Mesendoderm (in vitro differentiated cells): ENCODE measurements at regions not wholly inside any gene's neighbourhood (a gene's known extent, or its start where the extent isn't known, plus 50 kb on each side); places are given as distances from the start of the nearest gene placed in this dataset.

Experiments used
- DNase-seq: peaks from one replicate; pipeline ENCODE4 v3.0.0; 2013
- H2AK5ac ChIP-seq: 2 replicates; pipeline ENCODE4 v1.6.1; 2013; ENCODE audit warnings: low read length, inconsistent platforms
- H2BK120ac ChIP-seq: 2 replicates; pipeline ENCODE4 v1.6.1; 2013; ENCODE audit warnings: low read depth, mild to moderate bottlenecking, low read length, moderate library complexity, mixed read lengths
- H2BK15ac ChIP-seq: replicated peaks from 2 replicates; pipeline ENCODE4 v1.6.1; 2013; ENCODE audit warnings: low read depth, mild to moderate bottlenecking, moderate library complexity
- H2BK5ac ChIP-seq: 2 replicates; pipeline ENCODE4 v1.6.1; 2013; ENCODE audit warnings: low read length, inconsistent platforms
- H3K18ac ChIP-seq: 2 replicates; pipeline ENCODE4 v1.6.1; 2013; ENCODE audit warnings: mild to moderate bottlenecking, low read length, mixed read lengths
- H3K23ac ChIP-seq: one replicate; pipeline ENCODE4 v1.6.1; 2013; ENCODE audit warnings: low read length
- H3K27ac ChIP-seq: 2 replicates; pipeline ENCODE4 v1.5.1; 2013; ENCODE audit warnings: low read depth, mild to moderate bottlenecking, inconsistent platforms, low read length, moderate library complexity
- H3K27me3 ChIP-seq: 2 replicates; pipeline ENCODE4 v1.6.1; 2013; ENCODE audit warnings: low read length, control low read depth, mild to moderate bottlenecking, inconsistent platforms; ENCODE audit not compliant: insufficient read depth, poor library complexity
- H3K36me3 ChIP-seq: 2 replicates; pipeline ENCODE4 v1.6.1; 2013; ENCODE audit warnings: low read length, inconsistent platforms; ENCODE audit not compliant: control insufficient read depth, insufficient read depth
- H3K4ac ChIP-seq: one replicate; pipeline ENCODE4 v1.6.1; 2013; ENCODE audit warnings: low read depth, mild to moderate bottlenecking, low read length, moderate library complexity
- H3K4me1 ChIP-seq: 2 replicates; pipeline ENCODE4 v1.6.1; 2013; ENCODE audit warnings: low read depth, low read length, inconsistent platforms; ENCODE audit not compliant: control insufficient read depth
- H3K4me2 ChIP-seq: 2 replicates; pipeline ENCODE4 v1.6.1; 2013; ENCODE audit warnings: low read length
- H3K4me3 ChIP-seq: 2 replicates; pipeline ENCODE4 v1.5.1; 2013; ENCODE audit warnings: mild to moderate bottlenecking, low read length
- H3K56ac ChIP-seq: one replicate; pipeline ENCODE4 v1.6.1; 2013; ENCODE audit warnings: low read length
- H3K79me1 ChIP-seq: 2 replicates; pipeline ENCODE4 v1.6.1; 2013; ENCODE audit warnings: low read length, inconsistent platforms
- H3K79me2 ChIP-seq: 2 replicates; pipeline ENCODE4 v1.6.1; 2013; ENCODE audit warnings: mild to moderate bottlenecking, low read length; ENCODE audit not compliant: control insufficient read depth, insufficient read depth
- H3K9ac ChIP-seq: 2 replicates; pipeline ENCODE4 v1.6.1; 2013; ENCODE audit warnings: low read length, inconsistent platforms
- H4K5ac ChIP-seq: one replicate; pipeline ENCODE4 v1.6.1; 2013; ENCODE audit warnings: low read length
- H4K8ac ChIP-seq: one replicate; pipeline ENCODE4 v1.6.1; 2013; ENCODE audit warnings: low read depth, mild to moderate bottlenecking, control low read depth, low read length, moderate library complexity
- WGBS: extraction: QIAGEN DNeasy Blood & Tissue Kit; methylation state at CpG from one replicate; pipeline ENCODE4 v1.1.7; 2013; ENCODE audit warnings: low lambda C conversion rate, missing lambda C conversion rate; ENCODE audit not compliant: insufficient coverage; ENCODE audit errors: extremely low coverage; 5-methylcytosine and 5-hydroxymethylcytosine counted together

GRCh38 chr9:129514891-129515290 is 106.0 kb downstream of the C9orf50 start:
- Histone ChIP-seq H2AK5ac (no peak overlapping the region), H3K56ac (no peak overlapping the region), H3K4me2 (no peak overlapping the region), H4K5ac (no peak overlapping the region), H3K4me3 (no peak overlapping the region), H3K27ac (no peak overlapping the region), H3K27me3 (no peaks in the 10 kb centered on the region), H3K79me2 (no peaks in the 10 kb centered on the region), H3K23ac (no peak overlapping the region), H3K79me1 (no peaks in the 10 kb centered on the region), H4K8ac (no peak overlapping the region), H2BK5ac (no peak overlapping the region), H3K4ac (no peak overlapping the region), H3K9ac (no peak overlapping the region), H3K36me3 (no peaks in the 10 kb centered on the region), H3K18ac (no peak overlapping the region), H2BK120ac (no peak overlapping the region), H3K4me1 (no peaks in the 10 kb centered on the region), H2BK15ac (no peak overlapping the region)
- WGBS, result no CpG with 5 or more reads among the region's 2 CpGs
- DNase-seq, result no peak

GRCh38 chr9:129514497-129514867 is 106.4 kb downstream of the C9orf50 start:
- no peak overlapping the region for H2AK5ac ChIP-seq
- H3K4me1 ChIP-seq, result no peaks in the 10 kb centered on the region
- H2BK15ac ChIP-seq, result no peak overlapping the region
- WGBS, result no CpG with 5 or more reads among the region's 3 CpGs
- no peak overlapping the region for H3K18ac ChIP-seq
- DNase-seq, result no peak
- H3K9ac ChIP-seq, result no peak overlapping the region
- no peak overlapping the region for H3K23ac ChIP-seq
- no peak overlapping the region for H4K8ac ChIP-seq
- H4K5ac ChIP-seq, result no peak overlapping the region
- H3K79me2 ChIP-seq, result no peaks in the 10 kb centered on the region
- H2BK120ac ChIP-seq, result no peak overlapping the region
- no peaks in the 10 kb centered on the region for H3K27me3 ChIP-seq
- no peak overlapping the region for H3K27ac ChIP-seq
- no peak overlapping the region for H2BK5ac ChIP-seq
- no peak overlapping the region for H3K56ac ChIP-seq
- H3K79me1 ChIP-seq, result no peaks in the 10 kb centered on the region
- no peak overlapping the region for H3K4me2 ChIP-seq
- no peak overlapping the region for H3K4me3 ChIP-seq
- no peak overlapping the region for H3K4ac ChIP-seq
- H3K36me3 ChIP-seq, result no peaks in the 10 kb centered on the region

GRCh38 chr9:129513856-129514496 is 106.9 kb downstream of the C9orf50 start:
- H3K9ac ChIP-seq, result no peak overlapping the region
- no peak overlapping the region for H3K23ac ChIP-seq
- no peak overlapping the region for H2BK120ac ChIP-seq
- H3K27ac ChIP-seq, result no peak overlapping the region
- no peaks in the 10 kb centered on the region for H3K79me1 ChIP-seq
- no peaks in the 10 kb centered on the region for H3K79me2 ChIP-seq
- H3K18ac ChIP-seq, result no peak overlapping the region
- H3K27me3 ChIP-seq, result no peaks in the 10 kb centered on the region
- no peak overlapping the region for H4K8ac ChIP-seq
- H3K4me2 ChIP-seq, result no peak overlapping the region
- H3K56ac ChIP-seq, result no peak overlapping the region
- H2AK5ac ChIP-seq, result no peak overlapping the region
- no peak overlapping the region for H2BK5ac ChIP-seq
- H3K36me3 ChIP-seq, result no peaks in the 10 kb centered on the region
- no peak overlapping the region for H4K5ac ChIP-seq
- H2BK15ac ChIP-seq, result no peak overlapping the region
- H3K4me1 ChIP-seq, result no peaks in the 10 kb centered on the region
- no peak for DNase-seq
- H3K4me3 ChIP-seq, result no peak overlapping the region
- H3K4ac ChIP-seq, result no peak overlapping the region
- WGBS, result no CpG with 5 or more reads among the region's 7 CpGs

GRCh38 chr9:129513282-129513681 is 107.6 kb downstream of the C9orf50 start:
- no peak overlapping the region for H3K4me2 ChIP-seq
- WGBS, result no CpG with 5 or more reads among the region's 3 CpGs

GRCh38 chr9:129511285-129511900 is 109.5 kb downstream of the C9orf50 start:
- H4K5ac ChIP-seq, result no peak overlapping the region
- no peaks in the 10 kb centered on the region for H3K27me3 ChIP-seq
- no peak overlapping the region for H2BK15ac ChIP-seq
- peaks cover 2% of the 10 kb centered on the region for H3K4me1 ChIP-seq
- no peak overlapping the region for H3K4me3 ChIP-seq
- no peak overlapping the region for H3K23ac ChIP-seq
- H2BK5ac ChIP-seq, result no peak overlapping the region
- no peak overlapping the region for H4K8ac ChIP-seq
- no peak overlapping the region for H3K4me2 ChIP-seq
- no peak overlapping the region for H3K27ac ChIP-seq
- H2BK120ac ChIP-seq, result no peak overlapping the region
- no peaks in the 10 kb centered on the region for H3K79me1 ChIP-seq
- H3K9ac ChIP-seq, result no peak overlapping the region
- H3K79me2 ChIP-seq, result no peaks in the 10 kb centered on the region
- no peak overlapping the region for H3K56ac ChIP-seq
- WGBS, result no CpG with 5 or more reads among the region's 9 CpGs
- no peak overlapping the region for H3K18ac ChIP-seq
- no peaks in the 10 kb centered on the region for H3K36me3 ChIP-seq
- no peak overlapping the region for H2AK5ac ChIP-seq
- H3K4ac ChIP-seq, result no peak overlapping the region
- no peak for DNase-seq

More at GRCh38 chr9:129513282-129513681, 107.6 kb downstream of the C9orf50 start:
- H3K18ac ChIP-seq, result no peak overlapping the region
- H2BK15ac ChIP-seq, result no peak overlapping the region
- no peaks in the 10 kb centered on the region for H3K27me3 ChIP-seq
- H4K8ac ChIP-seq, result no peak overlapping the region
- no peaks in the 10 kb centered on the region for H3K79me2 ChIP-seq
- no peak overlapping the region for H3K27ac ChIP-seq
- no peak overlapping the region for H4K5ac ChIP-seq
- no peak for DNase-seq
- no peaks in the 10 kb centered on the region for H3K79me1 ChIP-seq
- H3K56ac ChIP-seq, result no peak overlapping the region
- no peak overlapping the region for H2BK5ac ChIP-seq
- no peak overlapping the region for H2AK5ac ChIP-seq
- H3K36me3 ChIP-seq, result no peaks in the 10 kb centered on the region
- H3K4me3 ChIP-seq, result no peak overlapping the region
- no peak overlapping the region for H3K9ac ChIP-seq
- H3K4me1 ChIP-seq, result no peaks in the 10 kb centered on the region
- H2BK120ac ChIP-seq, result no peak overlapping the region
- no peak overlapping the region for H3K23ac ChIP-seq
- no peak overlapping the region for H3K4ac ChIP-seq

GRCh38 chr9:129509533-129509928 is 111.4 kb downstream of the C9orf50 start:
- DNase-seq, result no peak
- no peak overlapping the region for H3K27ac ChIP-seq
- H3K36me3 ChIP-seq, result no peaks in the 10 kb centered on the region
- no peak overlapping the region for H4K5ac ChIP-seq
- H3K23ac ChIP-seq, result no peak overlapping the region
- H2BK120ac ChIP-seq, result no peak overlapping the region
- no peak overlapping the region for H3K9ac ChIP-seq
- no peak overlapping the region for H3K4ac ChIP-seq
- no peak overlapping the region for H3K56ac ChIP-seq
- H3K4me3 ChIP-seq, result no peak overlapping the region
- H3K79me1 ChIP-seq, result no peaks in the 10 kb centered on the region
- no peak overlapping the region for H2AK5ac ChIP-seq
- no peaks in the 10 kb centered on the region for H3K27me3 ChIP-seq
- WGBS, result no CpG with 5 or more reads among the region's 4 CpGs
- no peak overlapping the region for H3K4me2 ChIP-seq
- H3K18ac ChIP-seq, result no peak overlapping the region
- H3K79me2 ChIP-seq, result no peaks in the 10 kb centered on the region
- no peak overlapping the region for H4K8ac ChIP-seq
- H3K4me1 ChIP-seq, result peaks cover 2% of the 10 kb centered on the region
- H2BK5ac ChIP-seq, result no peak overlapping the region
- no peak overlapping the region for H2BK15ac ChIP-seq
